ENCODE measurements at regions not wholly inside any gene's neighbourhood (a gene's known extent, or its start where the extent isn't known, plus 50 kb on each side); places are given as distances from the start of the nearest gene placed in this dataset.

GRCh38 chr7:375901-376305, 85.9 kb downstream of the FOXL3 start:
- H3K4me1 ChIP-seq (ENCODE audit: insufficient read depth, poor library complexity, severe bottlenecking): no peaks in the 10 kb centered on the region
- peak; percentile 47 for DNase-seq (ENCODE audit: low spot score)
- no peaks in the 10 kb centered on the region for H3K36me3 ChIP-seq (ENCODE audit: low read depth)
- no peak for TF ChIP-seq CTCF (IDR thresholded peaks at IDR 0.05; ENCODE audit: poor library complexity, severe bottlenecking)
- no peaks in the 10 kb centered on the region for H3K27me3 ChIP-seq (ENCODE audit: insufficient read depth, poor library complexity, severe bottlenecking)
- H3K27ac ChIP-seq (ENCODE audit: poor library complexity, severe bottlenecking): no peak overlapping the region
- H3K4me3 ChIP-seq (ENCODE audit: severe bottlenecking): no peak overlapping the region
- no peak for ATAC-seq (ENCODE audit: low read depth)
- H3K9me3 ChIP-seq (ENCODE audit: severe bottlenecking): no peaks in the 10 kb centered on the region

GRCh38 chr7:376306-377079, 86.5 kb downstream of the FOXL3 start:
- ATAC-seq (ENCODE audit: low read depth) (peak; percentile 53), DNase-seq (ENCODE audit: low spot score) (peak; percentile 60)

GRCh38 chr7:377080-378040, 87.4 kb downstream of the FOXL3 start:
- peak; percentile 54 for DNase-seq (ENCODE audit: low spot score)
- Histone ChIP-seq H3K4me3 (ENCODE audit: severe bottlenecking) (no peak overlapping the region), H3K27me3 (ENCODE audit: insufficient read depth, poor library complexity, severe bottlenecking) (no peaks in the 10 kb centered on the region), H3K36me3 (ENCODE audit: low read depth) (no peaks in the 10 kb centered on the region), H3K27ac (ENCODE audit: poor library complexity, severe bottlenecking) (no peak overlapping the region), H3K4me1 (ENCODE audit: insufficient read depth, poor library complexity, severe bottlenecking) (no peaks in the 10 kb centered on the region), H3K9me3 (ENCODE audit: severe bottlenecking) (no peaks in the 10 kb centered on the region)
- ATAC-seq (ENCODE audit: low read depth): no peak
- no peak for TF ChIP-seq CTCF (IDR thresholded peaks at IDR 0.05; ENCODE audit: poor library complexity, severe bottlenecking)

More at GRCh38 chr7:376306-377079, 86.5 kb downstream of the FOXL3 start:
- no peaks in the 10 kb centered on the region for H3K4me1 ChIP-seq (ENCODE audit: insufficient read depth, poor library complexity, severe bottlenecking)
- no peak overlapping the region for H3K27ac ChIP-seq (ENCODE audit: poor library complexity, severe bottlenecking)
- H3K36me3 ChIP-seq (ENCODE audit: low read depth): no peaks in the 10 kb centered on the region
- H3K27me3 ChIP-seq (ENCODE audit: insufficient read depth, poor library complexity, severe bottlenecking): no peaks in the 10 kb centered on the region
- H3K4me3 ChIP-seq (ENCODE audit: severe bottlenecking): no peak overlapping the region
- no peak for TF ChIP-seq CTCF (IDR thresholded peaks at IDR 0.05; ENCODE audit: poor library complexity, severe bottlenecking)
- H3K9me3 ChIP-seq (ENCODE audit: severe bottlenecking): no peaks in the 10 kb centered on the region

- TF ChIP-seq CTCF (IDR thresholded peaks at IDR 0.05; ENCODE audit: poor library complexity, severe bottlenecking): no peak
- Histone ChIP-seq H3K4me1 (ENCODE audit: insufficient read depth, poor library complexity, severe bottlenecking) (no peaks in the 10 kb centered on the region), H3K36me3 (ENCODE audit: low read depth) (no peaks in the 10 kb centered on the region), H3K27me3 (ENCODE audit: insufficient read depth, poor library complexity, severe bottlenecking) (no peaks in the 10 kb centered on the region), H3K9me3 (ENCODE audit: severe bottlenecking) (no peaks in the 10 kb centered on the region), H3K4me3 (ENCODE audit: severe bottlenecking) (no peak overlapping the region), H3K27ac (ENCODE audit: poor library complexity, severe bottlenecking) (no peak overlapping the region)
- ATAC-seq (ENCODE audit: low read depth) (no peak), DNase-seq (ENCODE audit: low spot score) (peak; percentile 35)
Measured at GRCh38 chr7:378041-378420, 88.1 kb downstream of the FOXL3 start.
